GM10266 (cell line): ENCODE measurements at regions not wholly inside any gene's neighbourhood (a gene's known extent, or its start where the extent isn't known, plus 50 kb on each side); places are given as distances from the start of the nearest gene placed in this dataset.

Source experiments
- DNase-seq: peaks from one replicate; pipeline ENCODE4 v3.0.0; 2012; ENCODE audit errors: extremely low spot score
- CTCF ChIP-seq: IDR thresholded peaks from 2 replicates; pipeline ENCODE4 v1.5.1; 2012; ENCODE audit warnings: mild to moderate bottlenecking, low read depth; ENCODE audit not compliant: control insufficient read depth, insufficient read depth; ENCODE audit errors: missing control alignments

GRCh38 chr4:19256823-19257222 lies 994.9 kb upstream of the SLIT2 start:
- DNase-seq, result no peak
- TF ChIP-seq CTCF, result no peak

- DNase-seq, result no peak
- no peak for TF ChIP-seq CTCF
Observed at GRCh38 chr4:19254486-19254885, 997.2 kb upstream of the SLIT2 start.

GRCh38 chr4:19248023-19248422 lies 1003.7 kb upstream of the SLIT2 start:
- no peak for TF ChIP-seq CTCF

GRCh38 chr4:19241895-19242294 lies 1009.8 kb upstream of the SLIT2 start:
- DNase-seq, result no peak
- TF ChIP-seq CTCF, result no peak

More at GRCh38 chr4:19248023-19248422, 1003.7 kb upstream of the SLIT2 start:
- no peak for DNase-seq

GRCh38 chr4:19239565-19239964 lies 1012.1 kb upstream of the SLIT2 start:
- TF ChIP-seq CTCF, result no peak
- DNase-seq, result no peak

GRCh38 chr4:19236473-19236872 lies 1015.2 kb upstream of the SLIT2 start:
- TF ChIP-seq CTCF, result no peak
- no peak for DNase-seq

- no peak for DNase-seq
Observed at GRCh38 chr4:19230906-19231545, 1020.7 kb upstream of the SLIT2 start.

More at GRCh38 chr4:19230906-19231545, 1020.7 kb upstream of the SLIT2 start:
- no peak for TF ChIP-seq CTCF
